Fibroblast of lung (primary cell): ENCODE measurements at regions not wholly inside any gene's neighbourhood (a gene's known extent, or its start where the extent isn't known, plus 50 kb on each side); places are given as distances from the start of the nearest gene placed in this dataset.

Experiments
- DNase-seq, 2 donors: peaks; one replicate each; pipeline versions ENCODE4 v3.0.0 to v3.0.0-alpha.2; 2010; ENCODE audit warnings: low read depth in 2 of 2
- H2AFZ ChIP-seq: 2 replicates; pipeline ENCODE4 v1.5.1; 2012; ENCODE audit warnings: low read length, control low read depth, inconsistent platforms
- H3K27ac ChIP-seq: 2 replicates; pipeline ENCODE4 v1.5.1; 2011; ENCODE audit warnings: low read length, control low read depth; ENCODE audit not compliant: insufficient read depth
- H3K27me3 ChIP-seq: 2 replicates; pipeline ENCODE4 v1.5.1; 2011; ENCODE audit warnings: mild to moderate bottlenecking, low read length; ENCODE audit not compliant: control insufficient read depth, insufficient read depth
- H3K36me3 ChIP-seq: 2 replicates; pipeline ENCODE4 v1.5.1; 2011; ENCODE audit warnings: low read length; ENCODE audit not compliant: control insufficient read depth, insufficient read depth
- H3K4me1 ChIP-seq: 2 replicates; pipeline ENCODE4 v1.5.1; 2011; ENCODE audit warnings: low read length; ENCODE audit not compliant: control insufficient read depth, insufficient read depth; ENCODE audit errors: extremely low read depth
- H3K4me2 ChIP-seq: 2 replicates; pipeline ENCODE4 v1.5.1; 2011; ENCODE audit warnings: low read length, control low read depth; ENCODE audit not compliant: insufficient read depth; ENCODE audit errors: extremely low read depth
- H3K4me3 ChIP-seq, 4 experiments: fragments of 200-600 bp in 1 of 4; sonication (generic) in 1 of 4; replicated peaks in 1 of 4; 2 replicates each; pipeline ENCODE4 v1.5.1; 2011 to 2016; ENCODE audit warnings: low read length in 4 of 4, low read depth in 3 of 4, mild to moderate bottlenecking in 3 of 4, control low read depth in 2 of 4, inconsistent platforms in 1 of 4, mixed read lengths in 1 of 4; ENCODE audit not compliant: insufficient read depth in 1 of 4; ENCODE audit errors: control extremely low read depth in 1 of 4
- H3K79me2 ChIP-seq: 2 replicates; pipeline ENCODE4 v1.5.1; 2012; ENCODE audit warnings: mild to moderate bottlenecking, low read length, inconsistent platforms; ENCODE audit not compliant: control insufficient read depth, insufficient read depth
- H3K9ac ChIP-seq: 2 replicates; pipeline ENCODE4 v1.5.1; 2011; ENCODE audit warnings: mild to moderate bottlenecking, low read length, control low read depth; ENCODE audit not compliant: insufficient read depth
- H3K9me3 ChIP-seq: 2 replicates; pipeline ENCODE4 v1.5.1; 2012; ENCODE audit warnings: low read depth, low read length; ENCODE audit not compliant: control insufficient read depth, insufficient read depth
- H4K20me1 ChIP-seq: 2 replicates; pipeline ENCODE4 v1.5.1; 2011; ENCODE audit warnings: low read length; ENCODE audit not compliant: control insufficient read depth, insufficient read depth; ENCODE audit errors: extremely low read depth
- CTCF ChIP-seq, 2 donors: IDR thresholded peaks in 1 of 2; conservative IDR thresholded peaks in 1 of 2; 1 replicate in 1 of 2; 2 replicates in 1 of 2; pipeline ENCODE4 v1.5.1; 2011 to 2012; ENCODE audit warnings: low read length in 2 of 2, control low read depth in 1 of 2, inconsistent platforms in 1 of 2, low read depth in 1 of 2, mild to moderate bottlenecking in 1 of 2
- EZH2 ChIP-seq: IDR thresholded peaks from 2 replicates; pipeline ENCODE4 v1.5.1; 2012; ENCODE audit warnings: low read length, control low read depth, mild to moderate bottlenecking; ENCODE audit errors: missing control alignments

- TF ChIP-seq EZH2 = no peak
- TF ChIP-seq CTCF (conservative IDR thresholded peaks at IDR 0.05 in 1 of 2, IDR thresholded peaks at IDR 0.05 in 1 of 2; ENCODE audit: low read depth in 1 of 2, low read length in 2 of 2) = peak; percentile 11 to 41
- H3K9me3 ChIP-seq = no peaks in the 10 kb centered on the region
- no peak for DNase-seq
- H3K27ac ChIP-seq = no peak overlapping the region
- H3K4me2 ChIP-seq = no peak overlapping the region
- no peaks in the 10 kb centered on the region for H4K20me1 ChIP-seq
- no peak overlapping the region for H2AFZ ChIP-seq
- no peaks in the 10 kb centered on the region for H3K27me3 ChIP-seq
- H3K4me1 ChIP-seq = no peaks in the 10 kb centered on the region
- no peak overlapping the region for H3K9ac ChIP-seq
- H3K79me2 ChIP-seq = no peaks in the 10 kb centered on the region
- H3K4me3 ChIP-seq = no peak overlapping the region
- no peaks in the 10 kb centered on the region for H3K36me3 ChIP-seq
Observed at GRCh38 chr13:44876782-44877324, 112.4 kb downstream of the NUFIP1 start.

- TF ChIP-seq CTCF (conservative IDR thresholded peaks at IDR 0.05 in 1 of 2, IDR thresholded peaks at IDR 0.05 in 1 of 2; ENCODE audit: low read depth in 1 of 2, low read length in 2 of 2) = no peak
- TF ChIP-seq EZH2 = no peak
- Histone ChIP-seq H3K79me2 (no peaks in the 10 kb centered on the region), H3K4me1 (no peaks in the 10 kb centered on the region), H3K27ac (no peak overlapping the region), H4K20me1 (no peaks in the 10 kb centered on the region), H3K9ac (no peak overlapping the region), H3K4me2 (no peak overlapping the region), H2AFZ (no peak overlapping the region), H3K27me3 (peaks cover 2% of the 10 kb centered on the region), H3K4me3 (no peak overlapping the region), H3K9me3 (no peaks in the 10 kb centered on the region), H3K36me3 (no peaks in the 10 kb centered on the region)
- peak in 1 of 2 donors; percentile 57 for DNase-seq
Observed at GRCh38 chr13:44874886-44875630, 114.2 kb downstream of the NUFIP1 start.

- no peak overlapping the region for H3K4me3 ChIP-seq
- H4K20me1 ChIP-seq = no peaks in the 10 kb centered on the region
- no peaks in the 10 kb centered on the region for H3K79me2 ChIP-seq
- H3K9me3 ChIP-seq = no peaks in the 10 kb centered on the region
- no peaks in the 10 kb centered on the region for H3K4me1 ChIP-seq
- H3K27ac ChIP-seq = no peak overlapping the region
- no peak for TF ChIP-seq CTCF (conservative IDR thresholded peaks at IDR 0.05 in 1 of 2, IDR thresholded peaks at IDR 0.05 in 1 of 2; ENCODE audit: low read depth in 1 of 2, low read length in 2 of 2)
- no peak for TF ChIP-seq EZH2
- H3K9ac ChIP-seq = no peak overlapping the region
- DNase-seq = no peak
- no peak overlapping the region for H2AFZ ChIP-seq
- H3K27me3 ChIP-seq = peaks cover 2% of the 10 kb centered on the region
- H3K36me3 ChIP-seq = no peaks in the 10 kb centered on the region
- no peak overlapping the region for H3K4me2 ChIP-seq
Observed at GRCh38 chr13:44874176-44874575, 115.1 kb downstream of the NUFIP1 start.
